MV-4-11 (cell line): ENCODE measurements at regions not wholly inside any gene's neighbourhood (a gene's known extent, or its start where the extent isn't known, plus 50 kb on each side); places are given as distances from the start of the nearest gene placed in this dataset.
"Not testable (repeated sequence)": the region's sequence is repeated elsewhere in the genome, so short reads cannot be mapped to it uniquely, and the experiment has no call there.

Source experiments
- DNase-seq: peaks from one replicate; lab custom pipeline; 2025; lab: John Stamatoyannopoulos, UW

GRCh38 chr17:77290759-77291558 lies 150.2 kb downstream of the SEC14L1 start:
- DNase-seq, result not testable (repeated sequence)

DNA sequence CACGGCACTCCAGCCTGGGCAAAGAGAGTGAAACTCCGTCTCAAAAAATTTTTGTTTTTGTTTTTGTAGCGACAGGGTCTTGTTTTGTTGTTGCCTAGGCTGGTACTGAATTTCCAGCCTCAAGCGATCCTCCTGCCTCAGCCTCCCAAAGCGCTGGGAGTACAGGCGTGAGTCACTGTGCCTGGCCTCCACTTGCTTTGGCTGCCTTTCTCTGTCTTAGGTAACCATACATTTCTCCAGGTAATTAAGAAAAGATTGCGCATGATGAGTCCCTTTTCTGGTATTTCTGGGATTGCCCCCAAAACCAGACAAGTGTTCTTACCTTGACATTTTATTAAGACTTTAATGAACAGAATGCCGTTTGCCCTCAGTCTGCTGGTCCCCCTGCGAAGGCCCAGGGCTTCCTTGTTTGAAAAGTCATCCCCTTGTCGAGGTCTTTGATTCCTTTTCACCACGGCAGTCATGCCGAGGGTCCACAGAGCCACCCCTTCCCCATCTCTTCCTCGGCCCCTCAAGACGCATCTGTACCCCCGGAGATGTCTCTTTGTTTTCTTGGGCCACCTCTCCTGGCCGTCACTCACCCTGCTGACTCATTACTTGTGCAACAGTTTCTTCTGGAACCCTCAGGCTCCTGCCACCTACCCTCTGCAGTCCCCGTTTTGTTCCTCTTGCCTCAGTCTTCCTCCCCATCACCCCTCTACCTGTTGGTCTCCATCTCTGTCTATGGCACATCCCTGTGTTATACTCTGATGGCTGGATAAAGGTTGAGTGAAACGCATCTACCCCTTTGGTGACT lies 151.0 kb downstream of the SEC14L1 start:
- DNase-seq, result no peak

DNA sequence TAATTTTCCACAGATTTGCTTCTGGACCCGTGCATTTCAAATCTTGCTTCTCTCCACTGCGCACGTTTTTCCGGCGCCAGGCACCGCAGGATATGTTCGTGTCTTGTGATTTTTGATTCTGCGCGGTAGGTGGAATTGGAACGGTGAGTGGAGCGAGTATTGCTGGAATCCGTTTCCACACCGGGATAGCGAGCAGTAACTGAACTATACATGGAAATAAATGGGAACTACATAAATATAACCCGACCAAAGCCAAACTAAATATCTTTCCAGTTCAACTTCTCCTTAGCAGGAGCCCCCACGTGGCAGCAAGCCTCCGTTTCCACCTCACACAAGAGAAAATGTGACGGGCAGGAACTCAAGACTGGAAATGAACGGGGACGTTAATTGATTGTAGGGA lies 154.0 kb downstream of the SEC14L1 start:
- no peak for DNase-seq

GRCh38 chr17:77295241-77295853 lies 154.6 kb downstream of the SEC14L1 start:
- DNase-seq, result no peak

DNA sequence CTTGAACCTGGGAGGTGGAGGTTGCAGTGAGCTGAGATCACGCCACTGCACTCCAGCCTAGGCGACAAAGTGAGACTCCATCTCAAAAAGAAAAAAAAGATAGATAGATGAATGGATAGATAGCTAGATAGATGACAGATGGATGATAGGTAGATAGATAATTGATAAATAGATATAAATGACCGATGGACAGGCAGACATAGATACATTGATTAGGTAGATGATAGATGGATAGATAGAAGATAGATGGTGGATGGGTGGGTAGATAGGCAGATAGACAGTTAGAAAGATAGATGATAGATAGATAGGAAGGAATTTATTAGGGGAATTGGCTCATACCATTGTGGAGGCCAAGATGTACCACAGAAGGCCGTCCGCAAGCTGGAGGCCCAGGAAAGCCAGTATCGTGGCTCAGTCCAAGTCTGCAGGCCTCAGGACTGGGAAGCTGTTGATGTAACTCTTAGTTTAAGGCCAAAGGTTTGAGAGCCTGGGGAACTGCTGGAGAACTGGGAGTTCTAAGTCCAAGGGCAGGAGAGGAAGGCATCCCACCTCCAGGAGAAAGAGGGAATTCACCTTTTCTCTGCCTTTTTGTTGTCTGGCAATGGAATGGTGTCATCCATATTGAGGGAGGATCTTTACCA lies 156.1 kb downstream of the SEC14L1 start:
- no peak for DNase-seq

GRCh38 chr17:77297693-77298666 lies 157.2 kb downstream of the SEC14L1 start:
- no peak for DNase-seq

- DNase-seq, result no peak
Observed at GRCh38 chr17:77298811-77299210, 158.0 kb downstream of the SEC14L1 start.

DNA sequence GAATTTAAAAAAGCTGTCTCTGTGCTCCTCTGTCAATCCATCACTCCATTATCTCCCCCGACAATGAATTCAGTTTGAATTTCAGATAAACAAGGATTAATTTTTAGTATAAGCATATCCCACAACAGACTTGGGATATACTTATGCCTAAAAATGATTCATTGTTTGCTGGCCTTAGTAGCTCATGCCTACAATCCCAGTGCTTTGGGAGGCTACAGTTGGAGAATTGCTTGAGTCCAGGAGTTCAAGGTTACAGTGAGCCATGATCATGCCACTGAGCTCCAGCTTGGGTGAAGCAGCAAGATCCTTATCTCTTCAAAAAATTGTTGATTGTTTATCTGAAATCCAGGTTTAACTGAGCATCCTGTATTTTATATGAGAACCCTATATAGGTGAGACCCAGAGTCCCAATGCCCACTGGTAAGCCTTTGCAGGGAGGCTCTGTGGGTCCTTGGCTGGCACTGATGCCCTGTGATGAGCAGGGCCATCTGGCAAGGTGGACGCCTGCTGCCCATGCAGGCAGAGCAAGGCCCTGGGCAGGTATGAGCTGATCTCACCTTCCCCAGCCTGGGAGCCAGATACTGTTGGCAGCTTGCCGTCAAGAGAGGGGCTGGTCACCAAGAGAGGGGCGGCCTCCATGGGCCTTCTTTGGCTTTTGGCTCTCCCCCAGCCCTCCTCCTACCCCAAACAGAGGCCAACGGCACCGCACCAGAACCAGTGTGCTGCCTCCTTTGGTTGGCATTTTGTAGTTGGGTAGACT lies 158.7 kb downstream of the SEC14L1 start:
- DNase-seq, result no peak

DNA sequence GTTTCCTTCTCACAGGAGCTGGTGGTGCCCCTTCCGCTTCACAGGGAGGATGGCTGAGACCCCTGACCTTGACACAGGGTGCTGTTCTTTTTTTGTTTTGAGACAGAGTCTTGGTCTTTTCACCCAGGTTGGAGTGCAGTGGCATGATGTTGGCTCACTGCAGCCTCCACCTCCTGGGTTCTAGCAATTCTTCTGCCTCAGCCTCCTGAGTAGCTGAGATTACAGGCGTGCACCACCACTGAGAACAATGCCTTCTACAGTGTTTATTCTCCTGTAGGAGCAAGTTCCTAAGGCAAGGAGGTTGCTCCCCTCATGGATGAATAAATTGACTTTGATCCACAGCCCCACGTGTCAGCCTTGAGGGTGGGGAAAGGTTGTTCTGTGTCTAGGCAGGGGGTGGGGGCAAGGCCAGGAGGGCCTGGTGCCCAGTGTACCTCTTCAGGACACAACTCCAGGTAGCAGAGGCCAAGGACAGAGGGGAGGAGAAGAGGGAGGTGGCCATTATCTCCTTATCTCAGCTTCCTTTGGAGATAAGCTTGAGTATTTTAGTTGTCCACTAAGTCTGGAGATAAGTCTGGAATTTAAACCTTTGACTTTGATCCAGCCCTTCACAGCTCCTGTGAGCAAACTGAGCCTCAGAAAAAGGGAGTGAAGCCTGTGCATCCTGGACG lies 159.4 kb downstream of the SEC14L1 start:
- DNase-seq, result no peak

DNA sequence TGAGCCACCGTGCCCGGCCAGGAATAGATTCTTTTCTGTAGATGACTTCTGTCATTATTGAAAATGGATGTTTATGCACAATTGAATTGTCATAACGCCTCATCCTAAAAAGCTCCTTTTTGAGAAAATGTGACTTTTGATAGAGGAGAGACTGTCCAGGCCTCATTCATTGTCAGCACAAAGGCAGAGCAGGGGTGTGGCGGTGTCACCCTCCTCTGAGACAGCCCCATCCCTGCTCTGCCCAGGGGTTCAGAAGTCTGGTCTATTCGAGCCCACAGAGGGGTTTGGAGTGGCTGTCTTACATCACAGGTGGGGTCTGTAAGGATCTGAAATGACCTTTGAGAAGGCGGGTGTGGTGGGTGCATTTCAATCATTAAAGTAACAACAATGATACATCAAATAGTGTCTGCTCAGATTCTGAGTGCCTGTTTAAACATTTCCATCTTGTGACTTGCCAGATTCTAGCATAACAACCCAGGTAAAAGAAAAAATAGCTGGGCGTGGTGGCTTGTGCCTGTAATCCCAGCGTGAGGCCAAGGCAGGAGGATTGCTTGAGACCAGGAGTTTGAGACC lies 161.0 kb downstream of the SEC14L1 start:
- DNase-seq, result no peak

DNA sequence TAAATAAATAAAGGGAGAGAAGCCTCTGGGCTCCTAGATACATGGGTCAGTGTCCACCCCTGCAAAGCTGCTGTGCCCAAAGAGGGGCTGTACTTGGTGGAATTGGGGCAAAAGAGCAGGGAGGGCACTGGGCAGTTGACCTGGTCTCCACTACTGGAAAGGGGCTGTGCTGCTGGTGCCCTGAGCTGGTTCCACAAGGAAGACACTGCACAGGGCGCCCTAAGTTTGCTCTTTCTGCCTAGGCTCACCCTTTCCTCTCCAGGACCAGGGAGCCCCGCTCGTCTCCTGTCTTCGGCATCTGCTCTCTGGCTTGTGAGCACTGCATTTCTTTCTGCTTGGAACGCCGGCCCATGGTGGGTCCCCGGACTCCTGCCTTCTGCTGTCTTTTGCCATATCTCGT lies 161.9 kb downstream of the SEC14L1 start:
- DNase-seq, result no peak

- DNase-seq, result no peak
Observed at GRCh38 chr17:77303620-77304019, 162.9 kb downstream of the SEC14L1 start.

GRCh38 chr17:77304051-77304745 lies 163.4 kb downstream of the SEC14L1 start:
- no peak for DNase-seq

- no peak for DNase-seq
Observed at GRCh38 chr17:77304746-77305473, 164.1 kb downstream of the SEC14L1 start.

DNA sequence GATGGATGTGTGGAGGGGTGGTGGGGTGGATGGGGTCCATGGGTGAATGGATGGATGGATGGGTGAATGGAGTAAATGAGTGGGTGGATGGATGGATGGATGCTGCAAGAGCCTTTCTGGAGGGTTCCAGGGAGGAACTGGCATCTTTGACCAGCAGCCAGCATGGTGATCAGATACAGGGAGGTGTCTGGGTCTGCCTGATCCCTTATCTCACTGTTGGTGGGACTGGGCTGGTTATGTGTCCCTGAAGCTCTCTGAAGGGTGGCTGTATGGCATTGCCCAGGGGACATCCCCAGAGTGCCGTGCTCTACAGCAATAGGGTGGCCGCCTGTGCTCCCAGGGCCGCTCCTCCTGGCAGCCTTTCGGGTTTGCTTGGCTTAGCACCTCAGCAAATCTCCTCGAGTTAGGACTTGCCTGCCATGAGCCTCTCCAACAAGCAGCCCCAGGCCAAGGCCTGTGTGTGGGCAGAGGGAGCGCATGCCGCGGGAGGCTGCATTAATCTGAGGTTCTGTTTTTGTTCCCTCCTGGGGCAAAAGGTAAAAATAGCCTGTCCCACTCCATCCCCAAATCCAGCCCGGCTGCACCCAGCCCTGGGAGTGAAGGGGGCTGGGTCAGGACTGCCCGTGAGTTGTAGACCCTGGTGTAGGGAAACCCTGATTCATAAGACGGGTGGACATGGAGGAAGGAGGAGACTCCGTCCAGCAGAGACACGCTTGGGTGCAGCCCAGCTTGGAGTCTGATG lies 165.4 kb downstream of the SEC14L1 start:
- no peak for DNase-seq

DNA sequence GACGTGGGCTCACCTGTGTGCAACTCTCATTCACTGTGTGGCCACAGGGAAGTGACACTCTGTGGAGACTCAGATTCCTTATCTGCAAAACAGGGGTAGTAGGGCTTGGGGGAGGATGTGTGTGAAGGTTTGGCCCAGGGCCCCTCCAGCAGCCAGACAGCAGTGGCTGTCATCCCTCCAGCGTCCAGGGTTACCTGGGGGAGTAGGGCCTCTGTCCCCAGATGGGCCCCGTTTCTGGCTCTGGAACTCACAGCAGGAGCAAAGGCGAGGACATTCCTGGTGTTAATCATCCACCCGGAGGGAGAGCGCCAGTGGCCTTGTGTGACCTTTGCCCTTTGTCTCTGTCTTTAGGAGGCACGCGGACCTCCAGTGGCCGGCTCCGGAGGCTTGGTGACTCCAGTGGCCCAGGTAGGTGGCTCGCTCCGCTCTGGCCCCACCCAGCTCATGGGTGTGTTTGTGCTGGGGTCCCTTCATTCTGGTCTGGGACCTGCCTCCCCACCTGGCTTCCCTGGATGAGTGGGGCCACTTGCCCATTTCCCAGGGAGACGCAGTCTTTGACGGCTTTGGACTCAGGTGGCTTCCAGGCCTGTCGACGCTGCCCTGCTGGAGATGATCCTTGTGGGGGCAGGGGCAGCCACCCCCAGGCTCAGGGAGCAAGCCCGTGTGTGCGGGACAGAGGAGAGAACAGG lies 166.2 kb downstream of the SEC14L1 start:
- no peak for DNase-seq
